ENCODE measurements at regions not wholly inside any gene's neighbourhood (a gene's known extent, or its start where the extent isn't known, plus 50 kb on each side); places are given as distances from the start of the nearest gene placed in this dataset.
"Not testable (repeated sequence)": the region's sequence is repeated elsewhere in the genome, so short reads cannot be mapped to it uniquely, and the experiment has no call there.

- DNase-seq (ENCODE audit: low read depth in 4 of 4, low spot score in 1 of 4): not testable (repeated sequence)
Observed at GRCh38 chr6:2317498-2317897, 72.1 kb upstream of the GMDS start.

GRCh38 chr6:2314641-2315040 lies 69.2 kb upstream of the GMDS start:
- DNase-seq (ENCODE audit: low read depth in 4 of 4, low spot score in 1 of 4): no peak

GRCh38 chr6:2310042-2310441 lies 64.6 kb upstream of the GMDS start:
- DNase-seq (ENCODE audit: low read depth in 4 of 4, low spot score in 1 of 4): no peak

GRCh38 chr6:2309122-2309521 lies 63.7 kb upstream of the GMDS start:
- no peak for DNase-seq (ENCODE audit: low read depth in 4 of 4, low spot score in 1 of 4)

GRCh38 chr6:2307799-2308198 lies 62.4 kb upstream of the GMDS start:
- no peak for DNase-seq (ENCODE audit: low read depth in 4 of 4, low spot score in 1 of 4)

- DNase-seq (ENCODE audit: low read depth in 4 of 4, low spot score in 1 of 4): no peak
Observed at GRCh38 chr6:2305951-2306350, 60.5 kb upstream of the GMDS start.

- not testable (repeated sequence) for DNase-seq (ENCODE audit: low read depth in 4 of 4, low spot score in 1 of 4)
Observed at GRCh38 chr6:2302482-2302881, 57.1 kb upstream of the GMDS start.

- no peak for DNase-seq (ENCODE audit: low read depth in 4 of 4, low spot score in 1 of 4)
Observed at GRCh38 chr6:2296781-2297180, 51.4 kb upstream of the GMDS start.
